ENCODE measurements at regions not wholly inside any gene's neighbourhood (a gene's known extent, or its start where the extent isn't known, plus 50 kb on each side); places are given as distances from the start of the nearest gene placed in this dataset.

DNA sequence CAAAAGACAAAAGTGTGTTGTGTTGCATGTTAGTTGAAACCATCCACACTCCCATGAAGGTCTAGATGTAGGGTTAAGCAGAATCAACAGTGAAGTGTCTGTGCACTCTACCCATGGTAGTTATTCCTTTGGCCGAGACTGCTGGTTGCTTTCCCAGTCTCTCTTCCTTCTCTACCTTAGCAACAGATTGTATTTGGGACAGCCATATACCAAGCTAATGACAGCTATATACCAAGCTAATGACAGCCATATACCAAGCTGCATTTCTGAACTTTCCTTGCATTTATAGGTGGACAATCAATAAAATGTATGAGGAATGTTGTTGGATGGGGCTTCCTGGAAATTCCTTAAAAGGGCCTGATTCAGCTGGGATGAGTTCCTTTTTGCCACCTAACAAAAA is 80.5 kb upstream of the ENPEP start:
- TF ChIP-seq JUND (IDR thresholded peaks at IDR 0.05) (no peak), RAD21 (IDR thresholded peaks at IDR 0.05) (no peak), YY1 (IDR thresholded peaks at IDR 0.05) (no peak), GABPA (IDR thresholded peaks at IDR 0.05 in 1 of 2, conservative IDR thresholded peaks at IDR 0.05 in 1 of 2) (no peak)
- TF ChIP-seq, protein P1, sequence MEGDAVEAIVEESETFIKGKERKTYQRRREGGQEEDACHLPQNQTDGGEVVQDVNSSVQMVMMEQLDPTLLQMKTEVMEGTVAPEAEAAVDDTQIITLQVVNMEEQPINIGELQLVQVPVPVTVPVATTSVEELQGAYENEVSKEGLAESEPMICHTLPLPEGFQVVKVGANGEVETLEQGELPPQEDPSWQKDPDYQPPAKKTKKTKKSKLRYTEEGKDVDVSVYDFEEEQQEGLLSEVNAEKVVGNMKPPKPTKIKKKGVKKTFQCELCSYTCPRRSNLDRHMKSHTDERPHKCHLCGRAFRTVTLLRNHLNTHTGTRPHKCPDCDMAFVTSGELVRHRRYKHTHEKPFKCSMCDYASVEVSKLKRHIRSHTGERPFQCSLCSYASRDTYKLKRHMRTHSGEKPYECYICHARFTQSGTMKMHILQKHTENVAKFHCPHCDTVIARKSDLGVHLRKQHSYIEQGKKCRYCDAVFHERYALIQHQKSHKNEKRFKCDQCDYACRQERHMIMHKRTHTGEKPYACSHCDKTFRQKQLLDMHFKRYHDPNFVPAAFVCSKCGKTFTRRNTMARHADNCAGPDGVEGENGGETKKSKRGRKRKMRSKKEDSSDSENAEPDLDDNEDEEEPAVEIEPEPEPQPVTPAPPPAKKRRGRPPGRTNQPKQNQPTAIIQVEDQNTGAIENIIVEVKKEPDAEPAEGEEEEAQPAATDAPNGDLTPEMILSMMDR (IDR thresholded peaks at IDR 0.05; ENCODE audit: low read depth, low read length, missing input control), result no peak
- TF ChIP-seq, protein P2, sequence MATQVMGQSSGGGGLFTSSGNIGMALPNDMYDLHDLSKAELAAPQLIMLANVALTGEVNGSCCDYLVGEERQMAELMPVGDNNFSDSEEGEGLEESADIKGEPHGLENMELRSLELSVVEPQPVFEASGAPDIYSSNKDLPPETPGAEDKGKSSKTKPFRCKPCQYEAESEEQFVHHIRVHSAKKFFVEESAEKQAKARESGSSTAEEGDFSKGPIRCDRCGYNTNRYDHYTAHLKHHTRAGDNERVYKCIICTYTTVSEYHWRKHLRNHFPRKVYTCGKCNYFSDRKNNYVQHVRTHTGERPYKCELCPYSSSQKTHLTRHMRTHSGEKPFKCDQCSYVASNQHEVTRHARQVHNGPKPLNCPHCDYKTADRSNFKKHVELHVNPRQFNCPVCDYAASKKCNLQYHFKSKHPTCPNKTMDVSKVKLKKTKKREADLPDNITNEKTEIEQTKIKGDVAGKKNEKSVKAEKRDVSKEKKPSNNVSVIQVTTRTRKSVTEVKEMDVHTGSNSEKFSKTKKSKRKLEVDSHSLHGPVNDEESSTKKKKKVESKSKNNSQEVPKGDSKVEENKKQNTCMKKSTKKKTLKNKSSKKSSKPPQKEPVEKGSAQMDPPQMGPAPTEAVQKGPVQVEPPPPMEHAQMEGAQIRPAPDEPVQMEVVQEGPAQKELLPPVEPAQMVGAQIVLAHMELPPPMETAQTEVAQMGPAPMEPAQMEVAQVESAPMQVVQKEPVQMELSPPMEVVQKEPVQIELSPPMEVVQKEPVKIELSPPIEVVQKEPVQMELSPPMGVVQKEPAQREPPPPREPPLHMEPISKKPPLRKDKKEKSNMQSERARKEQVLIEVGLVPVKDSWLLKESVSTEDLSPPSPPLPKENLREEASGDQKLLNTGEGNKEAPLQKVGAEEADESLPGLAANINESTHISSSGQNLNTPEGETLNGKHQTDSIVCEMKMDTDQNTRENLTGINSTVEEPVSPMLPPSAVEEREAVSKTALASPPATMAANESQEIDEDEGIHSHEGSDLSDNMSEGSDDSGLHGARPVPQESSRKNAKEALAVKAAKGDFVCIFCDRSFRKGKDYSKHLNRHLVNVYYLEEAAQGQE (IDR thresholded peaks at IDR 0.05), result no peak
- TF ChIP-seq, protein P3, sequence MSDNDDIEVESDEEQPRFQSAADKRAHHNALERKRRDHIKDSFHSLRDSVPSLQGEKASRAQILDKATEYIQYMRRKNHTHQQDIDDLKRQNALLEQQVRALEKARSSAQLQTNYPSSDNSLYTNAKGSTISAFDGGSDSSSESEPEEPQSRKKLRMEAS (IDR thresholded peaks at IDR 0.05), result no peak

Measured in liver (tissue), 3 donors.